ENCODE measurements at regions not wholly inside any gene's neighbourhood (a gene's known extent, or its start where the extent isn't known, plus 50 kb on each side); places are given as distances from the start of the nearest gene placed in this dataset.

DNA sequence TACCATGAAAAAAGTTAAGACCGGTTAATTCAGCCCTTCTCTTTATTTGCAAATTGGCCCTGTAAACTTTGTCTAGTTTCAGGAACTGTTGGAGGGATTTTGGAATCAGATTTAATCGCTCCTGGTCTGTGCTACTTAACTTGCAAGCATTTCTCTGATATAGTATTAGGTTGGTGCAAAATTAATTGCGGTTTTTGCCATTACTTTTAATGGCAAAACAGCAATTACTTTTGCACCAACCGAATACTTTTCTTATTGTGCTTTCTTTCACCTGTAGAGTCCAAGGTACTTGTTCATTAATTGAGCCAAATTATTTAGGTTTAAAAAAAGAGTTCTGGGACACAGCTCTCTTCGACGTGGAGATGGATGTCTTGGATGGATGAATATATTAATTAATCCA, 92.8 kb upstream of the HNRNPU start:
- TF ChIP-seq, protein P1, sequence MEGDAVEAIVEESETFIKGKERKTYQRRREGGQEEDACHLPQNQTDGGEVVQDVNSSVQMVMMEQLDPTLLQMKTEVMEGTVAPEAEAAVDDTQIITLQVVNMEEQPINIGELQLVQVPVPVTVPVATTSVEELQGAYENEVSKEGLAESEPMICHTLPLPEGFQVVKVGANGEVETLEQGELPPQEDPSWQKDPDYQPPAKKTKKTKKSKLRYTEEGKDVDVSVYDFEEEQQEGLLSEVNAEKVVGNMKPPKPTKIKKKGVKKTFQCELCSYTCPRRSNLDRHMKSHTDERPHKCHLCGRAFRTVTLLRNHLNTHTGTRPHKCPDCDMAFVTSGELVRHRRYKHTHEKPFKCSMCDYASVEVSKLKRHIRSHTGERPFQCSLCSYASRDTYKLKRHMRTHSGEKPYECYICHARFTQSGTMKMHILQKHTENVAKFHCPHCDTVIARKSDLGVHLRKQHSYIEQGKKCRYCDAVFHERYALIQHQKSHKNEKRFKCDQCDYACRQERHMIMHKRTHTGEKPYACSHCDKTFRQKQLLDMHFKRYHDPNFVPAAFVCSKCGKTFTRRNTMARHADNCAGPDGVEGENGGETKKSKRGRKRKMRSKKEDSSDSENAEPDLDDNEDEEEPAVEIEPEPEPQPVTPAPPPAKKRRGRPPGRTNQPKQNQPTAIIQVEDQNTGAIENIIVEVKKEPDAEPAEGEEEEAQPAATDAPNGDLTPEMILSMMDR (conservative IDR thresholded peaks at IDR 0.05) = no peak
- no peak for TF ChIP-seq ZFX (IDR thresholded peaks at IDR 0.05)

All from C4-2B (cell line).